ENCODE measurements at regions not wholly inside any gene's neighbourhood (a gene's known extent, or its start where the extent isn't known, plus 50 kb on each side); places are given as distances from the start of the nearest gene placed in this dataset.

DNA sequence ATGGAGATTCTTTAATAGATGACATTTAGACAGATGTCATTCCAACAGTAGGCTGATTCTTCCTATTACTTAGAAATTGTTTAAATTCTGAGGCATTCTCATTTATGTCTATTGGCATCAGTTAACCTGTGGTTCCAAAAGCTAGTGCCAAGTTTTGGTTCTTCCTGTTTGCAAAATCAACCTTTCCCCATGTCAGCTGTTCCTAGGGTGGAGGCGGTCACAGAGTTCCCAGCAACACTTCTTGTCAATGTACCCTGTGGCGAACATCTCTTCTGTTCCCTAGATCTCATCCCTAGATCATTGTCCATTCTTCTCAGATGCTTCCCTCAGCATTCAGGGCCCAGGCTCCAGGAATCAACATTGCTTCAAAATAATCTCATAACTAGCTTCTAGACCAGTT lies 140.9 kb downstream of the PHLDA1 start:
- H3K36me3 ChIP-seq = no peaks in the 10 kb centered on the region
- H3K4me3 ChIP-seq = no peak overlapping the region
- TF ChIP-seq, protein P1, sequence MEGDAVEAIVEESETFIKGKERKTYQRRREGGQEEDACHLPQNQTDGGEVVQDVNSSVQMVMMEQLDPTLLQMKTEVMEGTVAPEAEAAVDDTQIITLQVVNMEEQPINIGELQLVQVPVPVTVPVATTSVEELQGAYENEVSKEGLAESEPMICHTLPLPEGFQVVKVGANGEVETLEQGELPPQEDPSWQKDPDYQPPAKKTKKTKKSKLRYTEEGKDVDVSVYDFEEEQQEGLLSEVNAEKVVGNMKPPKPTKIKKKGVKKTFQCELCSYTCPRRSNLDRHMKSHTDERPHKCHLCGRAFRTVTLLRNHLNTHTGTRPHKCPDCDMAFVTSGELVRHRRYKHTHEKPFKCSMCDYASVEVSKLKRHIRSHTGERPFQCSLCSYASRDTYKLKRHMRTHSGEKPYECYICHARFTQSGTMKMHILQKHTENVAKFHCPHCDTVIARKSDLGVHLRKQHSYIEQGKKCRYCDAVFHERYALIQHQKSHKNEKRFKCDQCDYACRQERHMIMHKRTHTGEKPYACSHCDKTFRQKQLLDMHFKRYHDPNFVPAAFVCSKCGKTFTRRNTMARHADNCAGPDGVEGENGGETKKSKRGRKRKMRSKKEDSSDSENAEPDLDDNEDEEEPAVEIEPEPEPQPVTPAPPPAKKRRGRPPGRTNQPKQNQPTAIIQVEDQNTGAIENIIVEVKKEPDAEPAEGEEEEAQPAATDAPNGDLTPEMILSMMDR (IDR thresholded peaks at IDR 0.05 in 8 of 11, conservative IDR thresholded peaks at IDR 0.05 in 3 of 11) = no peak
- TF ChIP-seq POLR2A (IDR thresholded peaks at IDR 0.05) (no peak), POLR2AphosphoS5 (IDR thresholded peaks at IDR 0.05) (no peak)
- DNase-seq = no peak
- H3K27me3 ChIP-seq (replicated peaks in 1 of 7) = peaks cover 0 to 5% (median 0%) of the 10 kb centered on the region in 7 donors
- 84 to 93% (median 90%) methylated on average over 2 of the region's 2 CpGs for WGBS, 5 donors
- peaks cover 0 to 6% (median 0%) of the 10 kb centered on the region in 6 donors for H3K4me1 ChIP-seq
- H3K27ac ChIP-seq = no peak overlapping the region
- H3K9me3 ChIP-seq = no peaks in the 10 kb centered on the region
- intact Hi-C loops (cut with DNase I; ENCODE audit: low total_unique reads) = no loop called here

DNA sequence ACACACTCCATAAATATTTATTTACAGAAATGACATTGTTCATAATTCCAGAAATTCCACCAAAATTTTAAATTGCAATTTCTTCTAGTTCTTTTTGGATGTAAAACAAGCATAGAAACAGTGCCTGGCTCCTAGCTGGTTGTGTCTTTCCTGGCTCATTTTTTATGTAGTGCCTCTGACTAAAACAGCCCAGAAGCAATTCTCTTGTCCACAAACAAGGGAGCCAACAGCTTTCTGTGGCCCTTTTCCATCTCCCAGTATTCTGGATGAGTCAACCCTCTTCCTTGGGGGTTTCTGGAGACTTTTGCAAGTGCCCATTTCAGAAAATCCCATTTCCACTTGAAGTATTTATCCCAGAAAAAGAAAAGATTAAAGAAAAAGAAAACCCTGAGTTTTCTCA lies 141.4 kb downstream of the PHLDA1 start:
- intact Hi-C loops (cut with DNase I; ENCODE audit: low total_unique reads) = no loop called here
- H3K27ac ChIP-seq = no peak overlapping the region
- DNase-seq = no peak

DNA sequence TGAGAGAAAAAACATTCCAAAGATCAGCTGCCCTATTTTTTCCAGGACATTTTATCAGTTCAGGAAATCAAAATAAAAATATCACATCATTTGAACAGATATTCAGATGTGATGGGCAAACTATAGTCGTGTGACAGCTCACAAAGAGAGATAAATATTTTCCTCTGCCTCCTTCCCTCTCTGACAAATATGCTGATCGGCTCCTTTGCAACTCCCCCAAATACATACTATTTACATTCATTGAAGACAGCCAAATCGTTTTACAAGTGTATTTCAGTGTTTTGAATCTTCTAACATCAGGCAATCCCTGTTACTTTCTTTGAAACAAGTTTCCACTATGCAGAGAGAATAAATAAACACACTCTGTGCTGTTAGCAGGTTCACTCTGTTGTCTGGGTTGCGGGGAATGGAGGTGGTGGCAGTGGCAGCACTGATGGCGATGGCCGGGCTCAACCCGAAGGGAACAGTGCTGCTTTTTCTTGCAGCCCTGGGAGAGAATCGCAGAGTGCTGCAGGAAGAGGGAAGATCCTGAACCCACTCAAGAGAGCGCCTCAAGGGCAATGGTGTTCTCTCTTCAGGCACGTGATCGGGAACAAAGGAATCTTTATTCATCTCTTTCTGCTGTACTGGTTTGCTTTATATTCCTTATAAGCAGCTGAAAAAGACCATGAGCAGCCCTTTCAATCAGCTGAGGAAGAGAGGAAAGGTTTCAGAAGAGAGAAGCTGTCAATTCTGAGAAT lies 142.5 kb downstream of the PHLDA1 start:
- Histone ChIP-seq H3K36me3 (no peaks in the 10 kb centered on the region), H3K27ac (no peak overlapping the region), H3K27me3 (replicated peaks in 1 of 7) (peaks cover 0 to 5% (median 0%) of the 10 kb centered on the region in 7 donors), H3K9me3 (no peaks in the 10 kb centered on the region), H3K4me1 (peaks cover 0 to 6% (median 0%) of the 10 kb centered on the region in 6 donors), H3K4me3 (no peak overlapping the region)
- DNase-seq = no peak
- intact Hi-C loops (cut with DNase I; ENCODE audit: low total_unique reads) = no loop called here
- 56 to 62% (median 57%) methylated on average over 11 of the region's 11 CpGs for WGBS, 5 donors
- TF ChIP-seq POLR2AphosphoS5 (IDR thresholded peaks at IDR 0.05) = no peak
- TF ChIP-seq, protein P1 (IDR thresholded peaks at IDR 0.05 in 8 of 11, conservative IDR thresholded peaks at IDR 0.05 in 3 of 11) = no peak
- no peak for TF ChIP-seq POLR2A (IDR thresholded peaks at IDR 0.05)

More for the DNA sequence above, 141.4 kb downstream of the PHLDA1 start:
- peaks cover 0 to 6% (median 0%) of the 10 kb centered on the region in 6 donors for H3K4me1 ChIP-seq
- H3K36me3 ChIP-seq = no peaks in the 10 kb centered on the region
- H3K9me3 ChIP-seq = no peaks in the 10 kb centered on the region
- TF ChIP-seq, protein P1 (IDR thresholded peaks at IDR 0.05 in 8 of 11, conservative IDR thresholded peaks at IDR 0.05 in 3 of 11) = no peak
- TF ChIP-seq POLR2AphosphoS5 (IDR thresholded peaks at IDR 0.05) (no peak), POLR2A (IDR thresholded peaks at IDR 0.05) (no peak)
- no peak overlapping the region for H3K4me3 ChIP-seq
- H3K27me3 ChIP-seq (replicated peaks in 1 of 7) = peaks cover 0 to 5% (median 0%) of the 10 kb centered on the region in 7 donors

DNA sequence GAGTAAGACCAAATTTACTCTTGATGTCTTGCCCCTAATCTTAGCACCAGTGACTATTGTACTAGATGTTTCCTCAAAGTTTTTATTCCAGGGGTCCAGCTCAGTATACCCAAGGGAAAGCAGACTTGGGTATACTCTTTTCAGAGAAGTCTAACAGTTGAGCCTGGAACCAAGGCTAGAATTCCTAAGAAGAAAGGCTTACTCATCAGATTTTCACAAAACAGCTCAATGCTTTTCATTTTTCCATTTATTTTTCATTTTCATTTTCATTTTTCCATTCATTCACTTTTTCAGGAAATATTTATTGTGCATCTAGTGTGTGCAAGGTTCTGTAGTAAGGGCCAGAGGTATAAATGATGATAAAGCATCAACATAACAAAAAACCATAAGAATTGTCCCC lies 143.2 kb downstream of the PHLDA1 start:
- no peak for DNase-seq
- Histone ChIP-seq H3K9me3 (no peaks in the 10 kb centered on the region), H3K27me3 (replicated peaks in 1 of 7) (peaks cover 0 to 5% (median 0%) of the 10 kb centered on the region in 7 donors), H3K27ac (no peak overlapping the region), H3K36me3 (no peaks in the 10 kb centered on the region), H3K4me3 (no peak overlapping the region), H3K4me1 (peaks cover 0 to 6% (median 0%) of the 10 kb centered on the region in 6 donors)
- TF ChIP-seq POLR2A (IDR thresholded peaks at IDR 0.05) = no peak
- TF ChIP-seq, protein P1 (IDR thresholded peaks at IDR 0.05 in 8 of 11, conservative IDR thresholded peaks at IDR 0.05 in 3 of 11) = no peak
- no peak for TF ChIP-seq POLR2AphosphoS5 (IDR thresholded peaks at IDR 0.05)
- intact Hi-C loops (cut with DNase I; ENCODE audit: low total_unique reads) = no loop called here

Data from spleen (tissue), 11 donors.